DND-41 (cell line): ENCODE measurements at regions not wholly inside any gene's neighbourhood (a gene's known extent, or its start where the extent isn't known, plus 50 kb on each side); places are given as distances from the start of the nearest gene placed in this dataset.

ENCODE experiments used
- ATAC-seq: fragments of 200-7000 bp; cut with Tn5 transposase; 3 replicates; pipeline ENCODE4 v1.9.1; 2021; ENCODE audit warnings: low read depth; ENCODE audit not compliant: insufficient read depth
- DNase-seq: peaks from one replicate; pipeline ENCODE4 v3.0.0-alpha.2; 2020
- H2AFZ ChIP-seq: 2 replicates; pipeline ENCODE4 v1.6.0; 2012; ENCODE audit warnings: low read depth, low read length
- H3K27ac ChIP-seq: 2 replicates; pipeline ENCODE4 v1.5.1; 2012; ENCODE audit warnings: low read length, inconsistent platforms
- H3K27me3 ChIP-seq: fragments of 200-600 bp; sonication (generic); 2 replicates; pipeline ENCODE4 v1.6.0; 2012; ENCODE audit warnings: low read length, mild to moderate bottlenecking, inconsistent platforms; ENCODE audit not compliant: insufficient read depth, poor library complexity
- H3K36me3 ChIP-seq: 2 replicates; pipeline ENCODE4 v1.5.1; 2012; ENCODE audit warnings: low read length, inconsistent platforms; ENCODE audit not compliant: insufficient read depth
- H3K4me1 ChIP-seq: 2 replicates; pipeline ENCODE4 v1.5.1; 2012; ENCODE audit warnings: mild to moderate bottlenecking, low read length; ENCODE audit not compliant: insufficient read depth
- H3K4me2 ChIP-seq: 2 replicates; pipeline ENCODE4 v1.6.0; 2012; ENCODE audit warnings: mild to moderate bottlenecking, moderate library complexity, low read length, inconsistent platforms; ENCODE audit not compliant: insufficient read depth
- H3K4me3 ChIP-seq, 2 experiments: fragments of 200-600 bp in 1 of 2; shearing (Covaris generic) in 1 of 2; 2 replicates each; pipeline ENCODE4 v1.5.1; 2012 to 2016; ENCODE audit warnings: inconsistent platforms in 2 of 2, low read length in 2 of 2, mild to moderate bottlenecking in 2 of 2, low read depth in 1 of 2, moderate library complexity in 1 of 2
- H3K79me2 ChIP-seq: 2 replicates; pipeline ENCODE4 v1.6.0; 2012; ENCODE audit warnings: low read length, inconsistent platforms; ENCODE audit not compliant: insufficient read depth
- H3K9ac ChIP-seq: 2 replicates; pipeline ENCODE4 v1.6.0; 2012; ENCODE audit warnings: low read depth, mild to moderate bottlenecking, inconsistent platforms, low read length, moderate library complexity
- H3K9me3 ChIP-seq: 2 replicates; pipeline ENCODE4 v1.5.1; 2012; ENCODE audit warnings: low read length, moderate library complexity, mild to moderate bottlenecking, inconsistent platforms; ENCODE audit not compliant: insufficient read depth, severe bottlenecking
- H4K20me1 ChIP-seq: 2 replicates; pipeline ENCODE4 v1.6.0; 2012; ENCODE audit warnings: low read length; ENCODE audit not compliant: insufficient read depth
- EZH2 ChIP-seq: IDR thresholded peaks from 3 replicates; pipeline ENCODE4 v1.6.1; 2012; ENCODE audit warnings: borderline replicate concordance, low read depth, mild to moderate bottlenecking, moderate library complexity, low read length, inconsistent platforms; ENCODE audit not compliant: severe bottlenecking
- TF ChIP-seq, protein P1 (sequence below): IDR thresholded peaks from 2 replicates; pipeline ENCODE4 v1.5.1; 2012; ENCODE audit warnings: borderline replicate concordance, low read length, moderate library complexity, mild to moderate bottlenecking; ENCODE audit not compliant: poor library complexity, severe bottlenecking; ENCODE audit errors: extremely low read depth

DNA sequence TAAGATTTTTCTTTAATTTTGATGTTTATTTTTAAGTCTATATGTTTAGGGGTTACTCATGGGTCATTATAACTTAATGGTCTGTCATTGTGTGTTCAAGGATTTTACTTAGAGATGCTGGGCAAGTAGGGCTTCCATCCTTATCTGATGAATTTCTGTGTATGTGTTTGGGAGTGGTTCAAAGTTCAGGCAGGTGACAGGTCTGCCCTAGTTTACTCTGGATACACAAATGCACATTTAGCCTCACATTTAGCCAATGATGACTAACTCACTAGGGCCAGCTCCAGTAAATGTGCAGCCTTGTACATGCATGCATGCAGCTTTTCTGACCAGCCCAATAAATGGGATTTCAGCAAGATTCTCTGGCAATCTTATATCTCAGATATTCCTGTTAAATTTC, 554.1 kb downstream of the SI start:
- H3K4me3 ChIP-seq = no peak overlapping the region
- peaks cover 21% of the 10 kb centered on the region for H3K9me3 ChIP-seq
- no peak overlapping the region for H3K4me2 ChIP-seq
- DNase-seq (no peak), ATAC-seq (no peak)
- H4K20me1 ChIP-seq = no peaks in the 10 kb centered on the region
- H3K79me2 ChIP-seq = no peaks in the 10 kb centered on the region
- no peak overlapping the region for H3K27ac ChIP-seq
- no peak overlapping the region for H3K9ac ChIP-seq
- H2AFZ ChIP-seq = no peak overlapping the region
- TF ChIP-seq EZH2 = no peak
- TF ChIP-seq, protein P1, sequence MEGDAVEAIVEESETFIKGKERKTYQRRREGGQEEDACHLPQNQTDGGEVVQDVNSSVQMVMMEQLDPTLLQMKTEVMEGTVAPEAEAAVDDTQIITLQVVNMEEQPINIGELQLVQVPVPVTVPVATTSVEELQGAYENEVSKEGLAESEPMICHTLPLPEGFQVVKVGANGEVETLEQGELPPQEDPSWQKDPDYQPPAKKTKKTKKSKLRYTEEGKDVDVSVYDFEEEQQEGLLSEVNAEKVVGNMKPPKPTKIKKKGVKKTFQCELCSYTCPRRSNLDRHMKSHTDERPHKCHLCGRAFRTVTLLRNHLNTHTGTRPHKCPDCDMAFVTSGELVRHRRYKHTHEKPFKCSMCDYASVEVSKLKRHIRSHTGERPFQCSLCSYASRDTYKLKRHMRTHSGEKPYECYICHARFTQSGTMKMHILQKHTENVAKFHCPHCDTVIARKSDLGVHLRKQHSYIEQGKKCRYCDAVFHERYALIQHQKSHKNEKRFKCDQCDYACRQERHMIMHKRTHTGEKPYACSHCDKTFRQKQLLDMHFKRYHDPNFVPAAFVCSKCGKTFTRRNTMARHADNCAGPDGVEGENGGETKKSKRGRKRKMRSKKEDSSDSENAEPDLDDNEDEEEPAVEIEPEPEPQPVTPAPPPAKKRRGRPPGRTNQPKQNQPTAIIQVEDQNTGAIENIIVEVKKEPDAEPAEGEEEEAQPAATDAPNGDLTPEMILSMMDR = no peak
- H3K4me1 ChIP-seq = no peaks in the 10 kb centered on the region
- no peaks in the 10 kb centered on the region for H3K27me3 ChIP-seq
- H3K36me3 ChIP-seq = no peaks in the 10 kb centered on the region; the same call in 1 of the 2 replicates

DNA sequence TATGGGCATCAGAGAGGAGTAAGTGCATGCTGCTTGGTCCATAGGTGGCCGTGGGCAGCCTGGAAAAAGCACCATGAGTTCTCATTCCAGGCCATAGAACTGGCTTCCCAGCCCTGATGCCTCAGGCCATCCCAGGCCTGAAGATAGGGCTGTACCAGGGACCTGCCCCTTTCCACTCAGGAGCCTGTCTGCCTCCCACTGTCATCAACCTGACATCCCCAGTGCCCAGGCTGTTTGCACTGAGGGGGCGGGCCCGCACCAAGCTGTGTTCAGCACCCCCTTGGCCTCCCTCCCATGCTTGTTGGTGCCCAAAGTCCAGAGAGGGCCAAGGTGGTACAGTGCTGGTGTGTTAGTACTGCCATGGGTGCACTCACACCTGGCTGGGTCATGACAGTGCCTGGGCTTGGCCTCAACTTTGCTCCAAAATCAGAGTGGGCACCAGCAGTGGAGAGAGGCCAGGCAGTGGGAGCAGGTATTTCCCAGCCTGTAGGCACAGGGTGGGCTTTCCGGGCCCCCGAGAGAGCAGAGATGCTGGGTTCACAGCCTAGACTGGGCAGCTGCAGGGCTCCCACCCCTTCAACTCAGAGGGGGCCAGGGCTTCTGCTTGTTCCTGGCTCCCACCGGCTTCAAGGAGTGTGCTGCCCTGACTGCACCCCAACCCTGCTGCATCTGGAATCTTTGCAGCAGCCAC, 556.1 kb downstream of the SI start:
- Histone ChIP-seq H3K4me3 (no peak overlapping the region), H3K27me3 (no peaks in the 10 kb centered on the region), H3K79me2 (no peaks in the 10 kb centered on the region), H3K9me3 (peaks cover 21% of the 10 kb centered on the region), H3K4me1 (no peaks in the 10 kb centered on the region), H4K20me1 (no peaks in the 10 kb centered on the region), H3K27ac (no peak overlapping the region), H2AFZ (no peak overlapping the region), H3K4me2 (no peak overlapping the region), H3K9ac (no peak overlapping the region), H3K36me3 (no peaks in the 10 kb centered on the region; the same call in 1 of the 2 replicates)
- TF ChIP-seq, protein P1 = no peak
- TF ChIP-seq EZH2 = no peak
- DNase-seq (no peak), ATAC-seq (no peak)

DNA sequence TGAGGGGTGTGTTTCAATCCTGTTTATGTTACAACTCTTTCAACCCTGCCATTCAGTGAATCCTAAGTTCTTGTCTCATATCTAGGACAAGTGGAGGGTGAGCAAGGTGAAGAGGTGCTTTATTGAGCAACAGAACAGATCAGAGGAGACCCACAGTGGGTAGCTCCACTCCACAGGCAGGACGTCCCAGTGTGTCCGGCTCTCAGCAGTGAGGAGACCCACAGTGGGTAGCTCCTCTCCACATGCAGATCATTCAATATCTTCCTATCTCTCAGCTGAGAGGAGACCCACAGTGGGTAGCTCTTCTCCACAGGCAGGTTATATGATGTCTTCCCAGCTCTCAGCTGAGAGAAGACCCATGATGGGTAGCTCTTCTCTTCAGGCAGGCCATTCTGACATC, 556.7 kb downstream of the SI start:
- peaks cover 21% of the 10 kb centered on the region for H3K9me3 ChIP-seq
- H3K27me3 ChIP-seq = no peaks in the 10 kb centered on the region
- H3K27ac ChIP-seq = no peak overlapping the region
- H3K4me1 ChIP-seq = no peaks in the 10 kb centered on the region
- H3K79me2 ChIP-seq = no peaks in the 10 kb centered on the region
- H3K36me3 ChIP-seq = no peaks in the 10 kb centered on the region; the same call in 1 of the 2 replicates
- H2AFZ ChIP-seq = no peak overlapping the region
- H4K20me1 ChIP-seq = no peaks in the 10 kb centered on the region
- H3K4me2 ChIP-seq = no peak overlapping the region
- no peak overlapping the region for H3K4me3 ChIP-seq
- no peak for ATAC-seq
- no peak for DNase-seq
- TF ChIP-seq, protein P1 = no peak
- TF ChIP-seq EZH2 = no peak
- no peak overlapping the region for H3K9ac ChIP-seq
